ENCODE measurements at regions not wholly inside any gene's neighbourhood (a gene's known extent, or its start where the extent isn't known, plus 50 kb on each side); places are given as distances from the start of the nearest gene placed in this dataset.

DNA sequence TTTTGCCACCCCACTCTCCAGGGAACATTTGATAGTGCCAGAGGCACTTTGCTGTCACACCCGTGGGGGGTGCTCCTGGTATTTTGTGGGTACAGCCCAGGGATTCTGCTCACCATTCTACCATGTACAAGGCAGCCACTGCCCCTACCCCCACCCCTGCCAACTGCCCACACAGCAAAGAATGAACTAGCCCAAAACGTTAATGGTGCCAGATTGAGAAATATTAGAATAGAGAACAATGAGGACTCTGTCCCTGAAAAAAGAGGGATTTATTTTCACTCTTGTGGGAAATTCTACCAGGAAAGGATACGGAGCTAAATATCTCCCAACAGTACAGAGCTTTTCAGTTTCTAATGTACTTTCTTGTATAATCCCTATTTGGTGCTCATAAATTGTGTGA lies 154.5 kb upstream of the SUCLG2 start:
- TF ChIP-seq, protein P1, sequence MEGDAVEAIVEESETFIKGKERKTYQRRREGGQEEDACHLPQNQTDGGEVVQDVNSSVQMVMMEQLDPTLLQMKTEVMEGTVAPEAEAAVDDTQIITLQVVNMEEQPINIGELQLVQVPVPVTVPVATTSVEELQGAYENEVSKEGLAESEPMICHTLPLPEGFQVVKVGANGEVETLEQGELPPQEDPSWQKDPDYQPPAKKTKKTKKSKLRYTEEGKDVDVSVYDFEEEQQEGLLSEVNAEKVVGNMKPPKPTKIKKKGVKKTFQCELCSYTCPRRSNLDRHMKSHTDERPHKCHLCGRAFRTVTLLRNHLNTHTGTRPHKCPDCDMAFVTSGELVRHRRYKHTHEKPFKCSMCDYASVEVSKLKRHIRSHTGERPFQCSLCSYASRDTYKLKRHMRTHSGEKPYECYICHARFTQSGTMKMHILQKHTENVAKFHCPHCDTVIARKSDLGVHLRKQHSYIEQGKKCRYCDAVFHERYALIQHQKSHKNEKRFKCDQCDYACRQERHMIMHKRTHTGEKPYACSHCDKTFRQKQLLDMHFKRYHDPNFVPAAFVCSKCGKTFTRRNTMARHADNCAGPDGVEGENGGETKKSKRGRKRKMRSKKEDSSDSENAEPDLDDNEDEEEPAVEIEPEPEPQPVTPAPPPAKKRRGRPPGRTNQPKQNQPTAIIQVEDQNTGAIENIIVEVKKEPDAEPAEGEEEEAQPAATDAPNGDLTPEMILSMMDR (IDR thresholded peaks at IDR 0.05), result no peak
- TF ChIP-seq, protein P2, sequence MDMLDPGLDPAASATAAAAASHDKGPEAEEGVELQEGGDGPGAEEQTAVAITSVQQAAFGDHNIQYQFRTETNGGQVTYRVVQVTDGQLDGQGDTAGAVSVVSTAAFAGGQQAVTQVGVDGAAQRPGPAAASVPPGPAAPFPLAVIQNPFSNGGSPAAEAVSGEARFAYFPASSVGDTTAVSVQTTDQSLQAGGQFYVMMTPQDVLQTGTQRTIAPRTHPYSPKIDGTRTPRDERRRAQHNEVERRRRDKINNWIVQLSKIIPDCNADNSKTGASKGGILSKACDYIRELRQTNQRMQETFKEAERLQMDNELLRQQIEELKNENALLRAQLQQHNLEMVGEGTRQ (IDR thresholded peaks at IDR 0.05; ENCODE audit: borderline replicate concordance, low read depth, low read length), result no peak
- TF ChIP-seq RAD21 (IDR thresholded peaks at IDR 0.05; ENCODE audit: low read length) (no peak), SIN3A (IDR thresholded peaks at IDR 0.05; ENCODE audit: borderline replicate concordance, low read depth, low read length) (no peak), RCOR1 (IDR thresholded peaks at IDR 0.05; ENCODE audit: low read length) (no peak), EP300 (IDR thresholded peaks at IDR 0.05; ENCODE audit: borderline replicate concordance in 1 of 2, low read depth in 1 of 2, low read length in 1 of 2) (no peak)
- TF ChIP-seq, protein P3, sequence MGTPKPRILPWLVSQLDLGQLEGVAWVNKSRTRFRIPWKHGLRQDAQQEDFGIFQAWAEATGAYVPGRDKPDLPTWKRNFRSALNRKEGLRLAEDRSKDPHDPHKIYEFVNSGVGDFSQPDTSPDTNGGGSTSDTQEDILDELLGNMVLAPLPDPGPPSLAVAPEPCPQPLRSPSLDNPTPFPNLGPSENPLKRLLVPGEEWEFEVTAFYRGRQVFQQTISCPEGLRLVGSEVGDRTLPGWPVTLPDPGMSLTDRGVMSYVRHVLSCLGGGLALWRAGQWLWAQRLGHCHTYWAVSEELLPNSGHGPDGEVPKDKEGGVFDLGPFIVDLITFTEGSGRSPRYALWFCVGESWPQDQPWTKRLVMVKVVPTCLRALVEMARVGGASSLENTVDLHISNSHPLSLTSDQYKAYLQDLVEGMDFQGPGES (IDR thresholded peaks at IDR 0.05; ENCODE audit: low read depth, low read length), result no peak
